Stimulated activated naive CD4-positive, alpha-beta T cell (primary cell): ENCODE measurements at regions not wholly inside any gene's neighbourhood (a gene's known extent, or its start where the extent isn't known, plus 50 kb on each side); places are given as distances from the start of the nearest gene placed in this dataset.

Experiments
- DNase-seq, 6 experiments: peaks; one replicate each; lab custom pipeline; 2025; lab: John Stamatoyannopoulos, UW

DNA sequence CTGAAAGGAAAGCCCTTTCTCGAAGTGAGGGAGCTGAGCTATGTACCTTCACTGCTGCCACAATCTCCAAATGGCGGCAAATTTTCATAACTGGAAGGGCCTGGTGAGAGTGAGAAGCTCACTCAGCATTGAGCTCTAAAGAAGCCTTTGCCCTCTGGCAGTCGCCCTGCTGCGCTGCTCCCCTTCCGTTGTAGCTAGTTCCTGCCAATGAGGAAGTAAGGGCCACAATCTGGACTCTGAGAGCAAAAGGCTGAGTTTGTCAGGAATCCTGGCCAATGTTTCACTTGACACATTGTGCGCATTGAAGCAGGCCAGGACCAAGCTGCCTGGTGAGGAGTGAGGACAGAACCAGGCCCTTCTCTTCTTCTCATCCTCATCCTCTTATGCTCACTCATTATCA lies 579.5 kb downstream of the PDCD6IP start:
- DNase-seq: no peak

DNA sequence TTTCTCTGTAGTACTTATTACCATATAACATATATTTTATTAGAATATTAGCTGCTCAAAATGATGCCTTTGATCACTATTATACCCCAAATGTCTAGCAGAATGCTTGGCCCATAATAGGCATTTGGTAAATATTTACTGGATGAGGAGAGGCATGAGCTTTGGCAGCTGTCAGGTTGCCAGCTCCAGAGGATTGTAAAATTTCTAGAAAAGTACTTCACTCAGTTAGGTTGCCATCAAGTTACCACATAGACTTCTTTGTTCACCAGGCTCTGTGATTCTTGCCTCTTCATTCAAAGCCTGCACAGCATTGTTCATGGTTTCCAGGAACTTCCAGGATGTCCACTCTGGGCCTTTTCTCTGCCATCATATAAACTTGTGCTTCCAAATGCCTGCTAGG lies 582.8 kb downstream of the PDCD6IP start:
- DNase-seq: no peak

DNA sequence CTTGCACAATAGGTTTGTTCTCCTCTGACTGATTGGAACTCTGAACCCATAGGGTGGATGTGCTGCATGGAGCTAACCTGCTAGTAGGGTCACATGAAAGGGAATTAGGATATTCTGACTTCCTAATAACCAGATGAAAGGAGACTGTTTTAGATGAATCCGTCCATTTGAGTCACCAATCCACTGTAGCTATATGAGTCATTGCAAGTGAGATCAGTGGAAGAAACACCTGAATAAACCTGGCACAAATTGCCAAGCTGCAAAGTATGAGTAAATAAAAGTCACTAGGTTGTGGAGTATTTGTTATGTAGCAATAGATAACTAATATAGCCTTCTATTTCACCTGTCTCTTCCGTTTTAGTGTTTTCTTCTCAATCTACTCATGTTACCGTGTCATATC lies 584.4 kb downstream of the PDCD6IP start:
- DNase-seq: no peak

DNA sequence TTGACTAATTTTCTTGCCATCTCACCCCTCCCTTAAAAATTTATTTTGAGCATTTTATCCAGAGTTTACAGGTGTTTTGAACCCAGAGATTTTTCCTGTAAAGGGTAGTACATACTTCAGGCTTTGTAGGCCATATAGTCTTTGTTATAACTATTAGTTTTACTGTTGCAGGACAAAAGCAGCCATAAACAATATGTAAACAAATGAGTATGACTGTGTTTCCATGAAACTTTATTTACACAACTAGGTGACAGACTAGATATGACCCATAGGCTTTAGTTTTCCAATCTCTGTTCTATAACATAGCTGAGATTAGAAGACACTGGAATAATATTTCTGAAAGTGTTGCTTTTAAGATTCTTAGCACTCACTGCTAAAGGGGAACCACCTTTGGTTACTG lies 587.9 kb downstream of the PDCD6IP start:
- DNase-seq: no peak

DNA sequence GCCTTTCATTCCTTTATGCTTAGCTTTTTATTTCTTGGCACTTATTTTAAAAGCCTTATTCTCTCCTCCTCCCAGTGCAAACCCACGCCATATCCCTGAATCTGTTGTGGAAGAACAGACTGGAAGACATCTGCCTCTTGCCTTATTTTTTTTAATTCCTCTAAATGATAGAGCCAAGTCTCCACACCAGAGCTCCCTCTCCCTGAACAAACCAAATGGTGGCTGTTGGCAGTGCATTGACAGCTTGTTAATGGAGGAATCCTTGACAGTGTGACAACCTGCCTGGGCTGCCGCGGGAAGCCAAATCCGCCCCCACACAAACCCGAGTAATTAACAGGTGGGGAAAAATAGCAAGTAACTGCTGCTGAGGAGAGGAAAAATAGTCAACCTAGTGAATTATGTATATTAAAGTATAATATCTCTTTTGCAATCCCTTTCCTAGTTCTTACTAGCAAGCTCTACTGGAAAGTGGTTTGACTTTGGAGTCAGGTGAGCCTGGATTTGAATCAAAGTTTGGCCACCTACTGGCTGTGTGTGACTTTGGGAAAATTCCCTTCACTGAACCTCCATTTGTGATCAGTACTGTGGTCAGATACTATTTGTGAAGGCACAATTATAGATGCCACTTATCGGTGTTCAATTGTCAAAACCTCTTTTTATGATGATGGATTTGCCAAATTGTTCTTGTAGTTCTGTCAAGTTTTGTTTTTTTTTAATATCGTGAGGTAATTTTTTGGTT lies 589.6 kb downstream of the PDCD6IP start:
- no peak for DNase-seq

DNA sequence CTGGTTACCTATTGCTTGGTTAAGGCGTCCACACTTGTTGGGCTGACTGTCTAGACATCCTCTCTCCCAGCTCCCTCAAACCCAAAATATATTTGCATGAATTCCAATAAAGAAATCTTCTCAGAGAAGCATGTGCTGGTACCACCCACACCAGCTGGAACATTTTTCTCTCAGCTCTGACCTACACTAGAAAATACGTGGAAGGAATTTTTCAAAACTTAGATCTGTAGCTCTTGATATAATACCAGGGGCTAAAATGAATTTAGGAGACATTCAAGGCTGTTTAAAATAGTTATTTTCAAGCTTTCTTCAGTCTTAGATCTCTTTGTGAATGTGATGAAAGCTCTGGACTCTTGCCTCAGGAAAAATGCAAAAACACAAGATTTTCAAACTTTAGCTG lies 590.4 kb downstream of the PDCD6IP start:
- DNase-seq: no peak

DNA sequence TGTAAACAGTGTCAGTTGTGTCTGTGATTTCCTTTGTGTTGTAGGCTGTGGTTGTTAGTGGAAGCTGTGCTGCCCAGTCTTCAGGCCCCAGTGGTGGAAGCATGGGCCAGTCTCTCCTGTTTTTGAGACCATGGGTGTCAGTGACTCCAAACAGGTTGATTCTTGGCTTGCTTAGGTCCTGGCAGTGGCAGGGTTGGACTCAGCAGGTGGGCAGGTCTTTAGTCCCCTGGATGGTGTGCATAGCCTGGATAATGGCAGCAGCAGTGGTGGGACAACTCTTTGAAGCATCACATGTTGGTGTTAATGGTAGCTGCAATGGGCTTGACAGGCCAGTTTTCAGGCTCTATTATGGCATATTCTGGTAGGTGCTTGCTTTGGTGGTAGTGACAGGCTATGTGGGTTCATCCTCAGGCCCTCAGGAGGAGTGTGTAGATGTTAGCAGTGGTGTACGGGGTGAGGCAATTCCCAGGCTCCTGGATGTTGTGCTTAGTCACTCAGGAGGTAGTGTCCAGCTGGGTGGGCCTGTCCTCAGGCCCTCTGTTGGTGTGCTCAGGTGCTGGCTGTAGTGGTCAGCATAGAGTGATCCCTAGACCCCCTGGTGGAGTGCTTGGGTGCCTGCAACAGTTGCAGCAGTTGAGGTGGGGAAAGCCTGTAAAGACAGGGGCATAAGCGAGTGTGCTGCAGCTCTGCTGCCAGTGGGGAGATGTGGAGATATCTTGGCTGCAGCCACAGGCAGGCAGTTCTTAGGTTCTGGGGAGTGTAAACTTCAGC lies 596.7 kb downstream of the PDCD6IP start:
- DNase-seq: no peak

DNA sequence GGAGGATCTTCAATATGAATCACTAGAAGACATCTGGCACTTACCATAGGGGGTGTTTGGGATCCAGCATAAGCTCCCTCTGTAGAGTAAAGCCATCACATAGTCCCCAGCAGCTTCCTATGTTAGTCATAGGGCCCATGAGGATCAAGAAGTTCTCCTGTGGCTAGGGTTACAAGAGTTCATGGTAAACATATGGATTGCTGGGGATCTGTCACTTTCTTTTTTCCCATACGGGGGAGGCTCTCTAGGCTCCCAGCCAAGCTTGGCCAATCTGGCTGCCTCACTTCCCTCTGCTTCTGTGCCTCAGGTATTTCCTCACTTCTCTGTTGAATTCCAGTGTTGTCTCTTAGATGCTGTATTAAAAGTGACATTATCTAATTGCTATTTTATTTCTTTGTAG lies 597.9 kb downstream of the PDCD6IP start:
- DNase-seq: no peak

DNA sequence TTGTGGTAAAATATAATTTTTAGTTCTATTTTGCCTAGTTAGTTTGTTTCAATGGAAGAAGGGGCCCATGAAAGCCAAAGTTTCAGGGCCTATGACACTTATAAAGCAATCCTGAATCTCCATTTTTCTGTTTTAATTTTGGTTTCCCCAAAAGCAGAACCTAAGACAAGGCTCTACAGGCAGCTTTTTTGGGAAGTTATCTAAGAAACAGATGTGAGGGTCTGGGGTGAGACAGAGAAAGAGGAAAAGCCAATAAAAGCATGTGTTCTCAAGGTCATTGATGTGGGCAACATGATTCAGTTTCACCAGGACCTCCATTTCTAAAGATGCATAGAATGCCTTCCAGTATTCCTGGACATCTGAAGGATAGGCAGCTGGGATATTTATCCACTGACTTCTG lies 598.5 kb downstream of the PDCD6IP start:
- no peak for DNase-seq

DNA sequence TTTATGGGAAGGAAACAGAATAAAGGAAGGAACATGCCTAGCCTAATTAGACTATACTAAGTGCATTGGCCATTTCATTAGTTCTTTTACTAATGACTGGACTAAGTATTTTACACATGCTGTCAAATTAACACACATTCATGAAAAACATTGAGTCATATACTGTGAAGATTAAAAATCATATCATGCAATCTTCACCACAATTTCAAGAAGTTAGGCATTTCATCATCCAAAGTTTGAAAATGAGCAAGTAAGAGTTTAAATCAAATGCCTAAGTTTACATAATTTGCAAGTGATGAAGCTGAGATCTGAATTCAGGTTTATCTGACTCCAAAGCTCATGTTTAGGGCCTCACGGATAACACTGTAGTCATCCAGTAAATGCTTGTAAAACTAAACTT lies 601.0 kb downstream of the PDCD6IP start:
- no peak for DNase-seq

DNA sequence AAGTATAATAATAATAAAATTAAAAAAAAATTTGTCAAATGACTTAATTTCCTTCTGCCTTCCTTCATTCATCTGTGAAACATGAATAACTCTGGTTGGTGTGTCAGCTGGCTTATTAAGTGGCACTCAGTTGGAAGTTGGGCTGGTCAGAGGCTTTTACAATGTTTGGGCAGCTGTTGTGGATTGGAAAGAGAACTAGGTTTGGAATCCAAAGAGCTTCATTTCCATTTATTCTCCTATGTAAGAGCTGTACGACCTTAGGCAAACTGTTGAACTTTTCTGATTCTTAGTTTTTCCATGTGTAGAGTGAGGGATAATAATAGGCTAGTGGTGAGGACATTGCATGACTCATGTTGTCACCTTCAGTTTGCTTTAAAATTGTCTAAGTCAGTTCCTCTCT lies 606.7 kb downstream of the PDCD6IP start:
- no peak for DNase-seq

DNA sequence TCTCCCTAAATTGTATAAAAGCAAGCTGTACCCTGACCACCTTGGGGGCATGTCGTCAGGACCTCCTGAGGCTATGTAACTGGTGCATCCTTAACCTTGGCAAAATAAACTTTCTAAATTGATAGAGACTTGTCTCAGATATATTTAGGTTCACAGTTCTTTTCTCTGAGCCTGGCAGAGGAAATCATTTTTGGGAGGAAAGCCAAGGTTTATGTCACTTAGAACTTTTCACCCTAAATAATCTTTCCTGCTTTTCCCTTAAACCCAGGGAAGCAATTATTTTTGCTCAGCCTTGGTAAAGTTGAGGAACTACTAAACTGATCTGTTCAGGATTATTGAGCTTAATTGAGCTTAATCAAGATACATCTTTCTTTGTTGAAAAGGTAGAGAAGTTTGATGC lies 608.9 kb downstream of the PDCD6IP start:
- no peak for DNase-seq

DNA sequence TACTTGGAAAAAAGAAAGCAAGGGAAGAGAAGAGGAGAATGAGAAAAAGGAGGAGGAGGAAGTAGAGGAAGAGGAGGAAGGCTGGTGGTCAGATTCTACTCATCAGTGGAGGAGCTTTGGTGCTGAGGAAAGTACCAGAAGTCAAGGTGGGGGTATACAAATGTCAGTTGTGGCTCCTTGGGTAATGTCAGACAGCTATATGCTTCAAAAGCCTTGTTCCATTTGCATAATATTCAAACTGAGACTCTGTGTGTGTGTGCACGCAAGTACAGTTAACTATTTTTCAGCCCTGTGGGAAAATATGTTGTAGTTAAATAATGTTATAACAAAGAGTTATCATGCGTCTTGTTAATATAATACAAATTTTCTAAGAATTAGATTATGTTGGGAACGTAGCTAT lies 609.7 kb downstream of the PDCD6IP start:
- no peak for DNase-seq

DNA sequence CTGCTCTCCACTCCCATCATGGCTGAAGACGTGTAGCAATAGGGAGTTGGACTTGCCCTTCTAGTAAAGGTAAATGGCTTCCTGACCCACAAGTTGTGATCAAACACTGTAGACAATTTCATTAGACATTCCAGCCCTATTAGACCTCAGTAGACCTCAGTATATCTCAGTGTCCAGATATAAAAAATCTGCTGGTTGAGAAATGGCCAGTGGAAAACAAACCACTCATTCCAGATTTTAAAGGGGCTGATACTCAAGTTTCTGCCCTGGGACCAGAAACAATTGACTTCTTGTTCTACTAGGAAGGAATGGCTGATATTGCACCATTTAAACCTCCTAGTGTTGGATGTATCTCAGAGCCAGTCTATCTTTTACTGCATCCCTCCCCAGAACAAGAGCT lies 613.2 kb downstream of the PDCD6IP start:
- DNase-seq: no peak

DNA sequence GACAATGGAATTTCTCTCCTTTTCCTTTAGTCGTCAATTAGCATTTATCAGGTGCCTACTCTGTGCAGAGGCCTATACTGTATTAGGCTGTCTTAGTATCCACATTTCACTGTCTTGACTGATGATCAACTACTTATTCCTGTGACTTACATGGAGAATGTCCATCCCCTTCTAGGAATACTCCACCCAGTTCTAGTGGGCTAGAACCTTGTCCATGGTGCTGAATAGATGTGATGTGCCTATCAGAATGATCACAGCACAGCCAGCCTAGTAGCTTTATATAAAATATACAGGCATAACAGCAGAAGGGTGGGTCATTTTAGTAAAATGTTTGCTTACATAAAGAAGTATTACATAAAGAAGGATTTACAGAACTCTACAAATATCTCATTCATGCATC lies 621.4 kb downstream of the PDCD6IP start:
- DNase-seq: no peak

DNA sequence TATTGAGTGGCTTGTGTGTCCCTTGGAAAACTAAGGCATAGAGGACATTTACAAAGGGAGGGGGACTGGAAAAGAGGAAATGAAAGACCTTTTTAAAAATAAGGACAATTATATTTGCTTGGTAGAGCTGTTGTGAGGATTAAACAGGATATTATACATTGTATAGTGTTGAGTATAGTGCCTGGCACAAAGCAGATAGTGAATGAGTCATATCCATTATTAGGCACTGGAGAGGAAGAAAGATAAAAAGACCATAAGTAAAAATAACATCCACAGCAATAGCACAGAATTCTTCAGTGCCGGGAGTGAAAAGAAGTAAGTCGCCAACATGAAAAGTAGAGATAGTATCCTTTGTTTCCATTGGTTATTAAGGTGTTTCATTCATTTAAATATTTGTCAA lies 623.3 kb downstream of the PDCD6IP start:
- DNase-seq: no peak

DNA sequence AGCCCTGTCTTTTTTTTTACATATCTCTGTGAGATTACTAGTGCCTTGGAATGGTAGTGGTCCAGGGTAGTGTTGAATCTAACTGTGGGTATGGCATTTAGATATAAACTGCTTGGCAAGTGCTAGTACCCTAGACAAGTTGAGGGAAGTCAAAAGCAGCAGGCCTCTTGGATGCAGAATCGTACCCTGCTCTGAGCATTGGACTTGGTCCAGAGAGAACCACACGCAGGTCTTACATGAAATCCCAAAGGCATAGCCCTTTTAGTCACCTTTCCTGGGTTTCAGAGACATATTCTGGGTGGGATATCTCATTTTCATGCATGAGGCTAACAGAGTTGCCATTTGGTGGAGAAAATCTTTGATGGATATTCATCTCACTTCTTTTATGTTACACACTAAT lies 641.4 kb downstream of the PDCD6IP start:
- DNase-seq: no peak

DNA sequence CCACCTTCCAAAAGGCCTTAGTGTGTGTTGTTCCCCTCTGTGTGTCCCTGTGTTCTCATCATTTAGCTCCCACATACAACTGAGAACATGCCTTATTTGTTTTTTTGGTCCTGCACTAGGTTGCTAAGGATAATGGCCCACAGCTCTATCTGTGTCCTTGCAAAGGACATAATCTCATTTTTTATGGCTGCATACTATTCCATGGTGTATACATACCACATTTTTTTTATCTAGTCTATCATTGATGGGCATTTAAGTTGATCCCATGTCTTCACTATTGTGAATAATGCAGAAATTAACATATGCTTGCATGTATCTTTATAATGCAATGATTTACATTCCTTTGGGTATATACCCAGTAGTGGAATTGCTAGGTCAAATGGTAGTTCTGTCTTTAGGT lies 645.7 kb downstream of the PDCD6IP start:
- DNase-seq: no peak

DNA sequence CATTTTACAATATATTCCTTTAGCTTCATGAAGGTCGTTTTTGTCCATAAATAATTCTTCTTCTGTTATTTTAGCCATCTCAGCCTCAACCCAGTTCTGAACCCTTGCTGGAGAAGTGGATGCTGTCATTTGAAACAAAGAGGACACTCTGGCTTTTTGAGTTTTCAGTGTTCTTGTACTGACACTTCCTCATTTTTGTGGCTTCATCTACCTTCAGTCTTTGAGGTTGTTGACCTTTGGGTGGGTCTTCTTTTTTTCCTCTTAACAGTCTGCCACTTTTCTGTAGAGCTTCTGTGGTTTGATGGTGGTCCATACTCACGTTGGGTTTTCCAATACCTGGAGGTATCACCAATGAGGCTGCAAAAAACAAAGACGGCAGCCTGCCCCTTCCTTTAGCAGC lies 650.9 kb downstream of the PDCD6IP start:
- DNase-seq: no peak

DNA sequence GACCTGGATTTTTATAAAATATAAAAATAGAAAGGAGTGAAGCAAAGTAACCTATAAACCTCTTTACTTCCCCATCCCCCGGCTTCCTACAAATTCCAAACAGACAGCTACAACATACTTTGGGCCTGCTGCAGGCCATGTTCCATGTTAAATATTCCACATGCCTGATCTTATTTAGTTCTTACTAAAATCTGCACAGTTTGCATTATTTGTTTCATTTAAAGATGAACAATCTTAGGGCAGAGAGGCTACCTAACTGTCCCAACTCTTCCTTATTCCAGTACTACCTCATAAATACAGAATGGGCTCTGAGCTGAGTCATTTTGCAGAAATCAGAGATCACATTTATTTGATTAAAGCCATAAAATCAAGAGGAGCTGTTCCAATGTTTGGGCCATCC lies 665.0 kb downstream of the PDCD6IP start:
- DNase-seq: no peak

DNA sequence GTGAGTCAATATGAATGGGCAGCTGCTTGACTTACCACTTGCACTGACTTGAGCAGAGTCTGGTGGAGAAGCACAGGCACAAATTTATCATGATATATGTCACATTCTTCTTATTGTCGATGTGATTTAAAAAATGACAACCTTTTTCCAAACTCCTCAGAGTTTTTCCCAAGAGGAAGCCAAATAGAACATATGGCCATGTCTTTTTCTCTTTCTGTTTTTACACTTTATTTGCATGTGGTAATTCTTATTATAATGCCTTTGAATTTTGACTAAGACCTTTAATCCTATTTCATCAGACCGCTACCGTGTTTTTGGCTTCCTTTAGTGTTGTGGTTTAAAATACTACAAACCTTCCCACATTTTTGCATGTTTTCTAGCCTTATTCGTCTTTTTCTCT lies 666.2 kb downstream of the PDCD6IP start:
- DNase-seq: no peak

DNA sequence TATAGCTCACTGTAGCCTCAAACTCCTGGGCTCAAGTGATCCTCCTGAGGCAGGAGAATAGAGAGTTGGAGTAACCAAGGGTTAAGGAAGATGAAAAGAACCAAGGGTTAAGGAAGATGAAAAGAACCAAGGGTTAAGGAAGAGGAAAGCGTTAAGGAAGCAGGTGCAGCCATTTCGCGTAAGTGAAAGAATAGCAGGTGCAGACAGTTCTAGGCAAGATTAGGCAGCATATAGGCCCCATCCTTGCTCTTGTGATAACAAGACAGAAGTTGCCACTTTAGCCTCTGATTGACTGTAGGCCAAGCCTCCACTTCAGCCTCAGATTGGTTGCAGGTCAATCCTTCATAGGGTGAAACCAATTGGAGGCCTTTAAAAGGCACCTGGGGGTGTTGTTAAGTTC lies 677.4 kb downstream of the PDCD6IP start:
- DNase-seq: no peak

DNA sequence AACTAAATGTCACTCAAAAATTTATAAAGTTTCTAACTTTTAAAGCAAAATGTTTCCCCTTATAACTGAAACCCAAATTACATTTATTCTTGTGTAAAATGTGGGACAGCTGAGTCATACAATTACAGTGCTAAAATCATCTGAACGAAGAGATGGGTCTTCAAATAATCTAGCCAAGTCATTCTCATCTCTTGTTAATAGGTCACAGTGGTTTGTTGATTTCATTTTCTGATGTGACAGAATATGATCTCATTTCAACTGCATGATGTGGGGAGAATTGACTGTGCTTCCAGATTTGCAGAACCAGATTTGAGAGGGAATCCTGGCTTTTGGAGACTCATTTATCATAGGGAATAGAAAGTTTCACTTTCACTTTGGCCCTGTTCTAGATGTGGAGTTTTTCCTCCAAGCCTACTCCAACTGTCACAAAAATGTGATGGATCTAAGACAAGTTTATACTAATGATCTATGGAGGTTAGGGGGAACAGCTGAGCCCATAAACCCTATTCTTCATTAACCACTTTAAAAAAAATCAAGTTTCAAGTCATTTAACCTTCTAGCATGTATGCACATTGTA lies 685.0 kb downstream of the PDCD6IP start:
- no peak for DNase-seq

DNA sequence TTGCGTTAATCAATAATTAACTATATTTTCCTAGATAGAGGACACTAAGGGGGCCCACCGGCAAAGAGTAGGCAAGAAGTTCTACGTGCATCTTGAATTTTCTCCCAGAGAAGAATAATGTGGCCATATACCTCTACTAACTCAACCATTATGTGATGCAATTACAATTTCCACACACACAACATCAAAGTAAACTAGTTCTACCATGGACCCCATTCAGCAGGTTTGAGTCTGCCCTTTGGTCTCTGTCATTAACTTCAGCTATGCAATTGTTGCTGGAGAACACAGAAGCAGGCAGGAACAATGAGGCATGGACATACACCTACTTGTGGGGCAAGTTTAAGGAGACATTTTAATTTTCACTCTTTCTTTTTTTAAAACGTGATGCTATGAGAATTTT lies 705.9 kb downstream of the PDCD6IP start:
- DNase-seq: no peak
